SJSA1 (cell line): ENCODE measurements at regions not wholly inside any gene's neighbourhood (a gene's known extent, or its start where the extent isn't known, plus 50 kb on each side); places are given as distances from the start of the nearest gene placed in this dataset.

ENCODE experiments used
- DNase-seq, 2 experiments: peaks; one replicate each; pipeline ENCODE4 v3.0.0-alpha.2; 2015 to 2020; ENCODE audit warnings: low spot score in 2 of 2, low read depth in 1 of 2
- H3K27ac ChIP-seq: fragments of 250-450 bp; sonication (Bioruptor Pico); 2 replicates; pipeline ENCODE4 v1.5.1; 2020; ENCODE audit warnings: mild to moderate bottlenecking, moderate library complexity
- H3K27me3 ChIP-seq: fragments of 250-450 bp; sonication (Bioruptor Pico); replicated peaks from 2 replicates; pipeline ENCODE4 v1.5.1; 2020; ENCODE audit warnings: mild to moderate bottlenecking, moderate library complexity
- H3K36me3 ChIP-seq: fragments of 250-450 bp; sonication (Bioruptor Pico); 2 replicates; pipeline ENCODE4 v1.5.1; 2020; ENCODE audit warnings: mild to moderate bottlenecking
- H3K4me1 ChIP-seq: fragments of 250-450 bp; sonication (Bioruptor Pico); replicated peaks from 2 replicates; pipeline ENCODE4 v1.6.1; 2021; ENCODE audit warnings: mild to moderate bottlenecking
- H3K4me3 ChIP-seq: fragments of 250-450 bp; sonication (Bioruptor Pico); 2 replicates; pipeline ENCODE4 v1.5.1; 2020; ENCODE audit warnings: mild to moderate bottlenecking
- H3K9me3 ChIP-seq: fragments of 250-450 bp; sonication (Bioruptor Pico); replicated peaks from 2 replicates; pipeline ENCODE4 v1.5.1; 2020; ENCODE audit warnings: mild to moderate bottlenecking

DNA sequence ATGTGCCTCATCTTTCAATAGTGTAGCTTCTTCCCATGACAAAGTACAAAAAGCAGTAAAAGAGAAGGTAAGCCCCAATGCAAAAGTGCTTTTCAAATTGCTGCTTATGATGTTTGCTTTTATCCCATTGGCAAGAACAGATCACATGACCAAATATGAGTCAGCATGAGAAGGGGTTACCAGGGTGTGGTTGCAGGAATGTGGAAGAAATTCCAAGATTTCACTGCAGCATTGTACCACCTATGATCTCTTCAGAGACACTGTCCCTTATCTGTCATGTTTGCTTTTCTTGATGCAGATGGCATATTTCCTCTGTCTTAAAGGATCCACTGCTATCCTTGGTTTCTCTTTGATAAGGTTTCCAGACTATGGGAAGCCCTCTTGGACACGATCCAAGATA, 1006.9 kb upstream of the PRMT6 start:
- no peaks in the 10 kb centered on the region for H3K27me3 ChIP-seq
- no peaks in the 10 kb centered on the region for H3K4me1 ChIP-seq
- H3K9me3 ChIP-seq, result no peaks in the 10 kb centered on the region; the same call in none of the 2 replicates
- H3K36me3 ChIP-seq, result no peaks in the 10 kb centered on the region
- no peak for DNase-seq
- no peak overlapping the region for H3K4me3 ChIP-seq
- H3K27ac ChIP-seq, result no peak overlapping the region

DNA sequence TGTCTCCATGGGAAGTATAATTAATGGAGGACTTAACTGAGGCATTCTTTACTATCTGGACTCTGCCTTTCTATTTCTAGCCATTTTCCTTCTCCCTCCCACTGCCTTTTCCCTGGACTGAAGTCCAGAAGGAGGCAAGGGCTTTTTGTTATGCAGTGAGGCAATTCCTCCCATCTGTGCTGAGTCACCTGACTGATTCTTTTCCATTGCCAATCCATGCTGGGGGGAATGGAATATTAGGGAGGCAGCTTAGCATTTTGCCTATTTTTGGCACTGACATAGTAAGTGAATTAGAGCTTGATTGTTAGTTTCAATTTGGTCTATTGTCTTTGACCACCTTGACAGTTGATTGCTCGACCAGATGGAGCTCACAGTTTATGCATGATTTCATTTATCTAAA, 1000.6 kb upstream of the PRMT6 start:
- H3K4me1 ChIP-seq, result no peaks in the 10 kb centered on the region
- DNase-seq, result no peak
- no peaks in the 10 kb centered on the region; the same call in 1 of the 2 replicates for H3K9me3 ChIP-seq
- H3K27me3 ChIP-seq, result no peaks in the 10 kb centered on the region
- no peak overlapping the region for H3K27ac ChIP-seq
- H3K36me3 ChIP-seq, result no peaks in the 10 kb centered on the region
- H3K4me3 ChIP-seq, result no peak overlapping the region

DNA sequence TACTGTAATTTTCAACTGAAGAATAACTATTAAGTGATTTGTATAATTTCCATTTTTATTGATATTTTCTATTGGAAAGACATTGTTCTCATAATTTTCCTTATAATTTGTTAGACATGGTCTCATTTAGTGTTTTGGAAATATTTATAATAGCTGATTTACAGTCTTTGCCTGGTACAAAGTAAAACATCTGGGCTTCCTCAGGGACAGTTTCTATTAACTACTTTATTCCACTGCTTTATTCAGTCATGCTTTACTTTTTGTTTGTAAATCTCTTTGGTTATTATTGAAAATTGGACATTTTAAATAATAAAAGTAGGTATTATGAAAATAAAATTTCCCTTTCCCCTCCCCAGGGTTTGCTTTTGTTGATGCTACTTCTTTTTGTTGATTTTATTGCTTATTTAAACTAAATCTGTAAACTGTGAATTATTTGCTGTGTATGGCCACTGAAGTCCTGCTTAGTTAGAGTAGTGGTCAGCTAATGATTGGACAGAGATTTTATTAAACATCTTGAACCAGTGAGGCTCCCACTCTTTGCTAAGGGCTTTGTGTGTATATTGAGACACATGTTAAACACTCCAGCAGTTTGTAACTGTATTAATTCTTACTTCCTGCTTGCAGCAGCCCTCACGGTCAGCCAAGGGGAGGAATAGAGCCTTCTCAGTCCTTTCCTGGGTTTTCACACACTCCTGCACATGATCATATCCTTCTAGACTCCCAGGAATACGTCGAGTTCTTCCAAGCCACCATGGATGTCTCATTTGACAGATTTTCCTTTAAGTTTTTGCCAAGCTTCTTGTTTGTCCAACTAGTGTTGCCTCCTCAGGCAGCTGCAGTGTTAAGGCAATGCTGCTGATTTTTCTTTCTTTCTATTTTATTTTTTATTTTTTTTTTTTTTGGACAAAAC, 994.6 kb upstream of the PRMT6 start:
- DNase-seq, result no peak
- Histone ChIP-seq H3K9me3 (no peaks in the 10 kb centered on the region), H3K27ac (no peak overlapping the region), H3K4me3 (no peak overlapping the region), H3K36me3 (no peaks in the 10 kb centered on the region), H3K4me1 (no peaks in the 10 kb centered on the region), H3K27me3 (no peaks in the 10 kb centered on the region)

DNA sequence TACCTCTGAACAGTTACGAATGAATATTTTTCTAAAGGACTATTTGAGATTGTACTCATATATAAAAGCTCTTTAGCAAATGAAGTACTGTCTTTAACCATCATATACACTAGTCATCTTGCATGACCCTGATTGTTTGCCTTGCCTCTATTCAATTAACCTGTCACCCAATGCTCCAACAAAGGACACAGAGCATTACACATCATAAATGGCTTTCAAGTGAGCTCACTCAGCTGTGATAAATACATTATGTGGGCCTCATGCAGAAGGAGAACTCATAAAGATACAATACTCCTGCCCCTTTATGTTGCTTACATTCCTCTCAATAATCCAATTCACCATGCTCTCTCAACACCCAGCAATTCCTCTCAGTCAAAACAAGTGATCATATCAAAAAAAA, 993.0 kb upstream of the PRMT6 start:
- Histone ChIP-seq H3K4me3 (no peak overlapping the region), H3K27me3 (no peaks in the 10 kb centered on the region), H3K9me3 (no peaks in the 10 kb centered on the region), H3K4me1 (no peaks in the 10 kb centered on the region), H3K36me3 (no peaks in the 10 kb centered on the region), H3K27ac (no peak overlapping the region)
- no peak for DNase-seq

DNA sequence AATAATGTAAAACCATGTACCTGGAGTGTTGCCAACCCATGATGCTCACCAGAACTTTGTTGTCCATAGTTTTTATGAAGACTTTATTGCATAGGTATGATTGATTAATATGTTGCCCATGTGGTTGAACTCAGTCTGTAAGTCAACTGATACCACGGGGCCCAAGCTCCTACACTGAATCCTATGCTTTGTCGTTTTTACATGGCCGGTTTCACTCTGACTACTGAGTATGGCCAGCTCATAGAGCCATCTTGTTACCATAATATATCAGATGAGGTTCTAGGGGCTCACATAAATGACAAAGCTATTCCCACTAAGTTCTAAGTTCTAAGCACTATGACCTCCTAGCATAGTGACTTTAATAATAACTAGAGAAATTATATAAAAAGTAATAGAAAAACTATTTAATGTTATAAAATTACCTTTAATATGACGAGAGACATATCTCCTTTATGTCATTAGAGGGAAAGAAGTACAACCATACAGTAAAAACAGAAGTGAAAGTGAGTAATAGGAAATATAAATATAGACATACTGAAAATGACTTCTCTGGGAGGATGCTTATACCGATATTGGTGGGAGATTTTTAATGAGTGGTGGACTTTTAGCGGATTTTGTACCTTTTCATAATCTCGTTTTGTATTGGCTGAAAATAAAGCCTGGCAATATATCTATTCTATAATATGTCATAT, 983.4 kb upstream of the PRMT6 start:
- Histone ChIP-seq H3K27ac (no peak overlapping the region), H3K36me3 (no peaks in the 10 kb centered on the region), H3K4me3 (no peak overlapping the region), H3K4me1 (no peaks in the 10 kb centered on the region), H3K9me3 (peaks cover 4% of the 10 kb centered on the region; the same call in 1 of the 2 replicates), H3K27me3 (no peaks in the 10 kb centered on the region)
- DNase-seq, result no peak

DNA sequence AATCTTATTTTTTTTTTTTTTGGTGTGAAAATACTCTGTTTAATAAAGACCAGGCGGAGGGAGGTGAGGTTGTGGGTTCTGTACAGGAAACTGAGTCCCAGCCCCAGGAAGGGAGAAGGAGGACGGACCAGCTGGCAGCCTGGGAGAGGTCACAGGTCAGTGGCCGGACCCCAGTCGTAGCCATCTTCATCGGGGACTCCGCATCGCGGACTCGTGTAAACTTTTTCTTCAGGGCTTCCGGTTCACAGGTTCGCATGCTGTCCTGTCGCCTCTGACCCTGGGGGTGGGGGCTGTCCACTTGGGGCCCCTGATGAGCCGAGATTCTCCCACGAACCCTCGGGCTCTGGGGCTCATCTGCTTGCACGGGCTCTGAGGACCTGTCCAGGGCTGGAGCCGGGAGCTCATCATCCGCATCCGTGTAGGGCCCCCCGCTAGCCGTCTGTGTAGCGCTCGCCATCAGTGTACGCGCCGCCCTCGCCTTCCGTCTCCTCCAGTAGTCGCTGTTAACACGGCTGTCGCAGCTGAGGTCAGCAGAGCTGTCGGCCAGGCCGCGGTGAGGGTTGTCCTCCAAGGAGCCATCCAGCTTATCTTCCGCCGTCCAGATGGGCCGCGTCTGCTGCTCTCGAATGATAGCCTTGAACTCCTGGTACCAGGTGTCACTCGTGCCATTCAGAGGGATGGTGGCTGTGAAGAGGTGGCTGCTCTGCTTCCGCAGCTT, 975.7 kb upstream of the PRMT6 start:
- no peak overlapping the region for H3K4me3 ChIP-seq
- no peaks in the 10 kb centered on the region for H3K36me3 ChIP-seq
- no peak for DNase-seq
- no peaks in the 10 kb centered on the region for H3K27me3 ChIP-seq
- no peak overlapping the region for H3K27ac ChIP-seq
- no peaks in the 10 kb centered on the region for H3K9me3 ChIP-seq
- no peaks in the 10 kb centered on the region for H3K4me1 ChIP-seq

DNA sequence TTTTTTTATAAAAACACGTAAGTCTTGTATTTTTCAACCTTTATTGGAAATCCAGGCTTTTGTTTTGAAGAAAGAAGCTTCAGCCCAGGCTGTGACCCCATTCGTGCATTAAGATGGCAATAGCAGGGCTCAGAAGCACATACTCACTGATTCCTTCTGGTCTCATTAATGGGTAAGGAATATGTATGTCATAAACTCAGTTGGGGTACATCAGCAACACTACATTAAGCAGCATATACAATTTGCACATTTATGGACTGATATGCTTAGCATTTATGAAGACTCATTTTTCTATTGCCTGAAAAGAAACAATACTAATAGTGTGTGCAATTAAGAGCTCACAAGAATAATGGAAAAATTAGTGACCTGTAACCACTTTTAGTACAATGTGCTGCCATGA, 945.4 kb upstream of the PRMT6 start:
- no peaks in the 10 kb centered on the region for H3K4me1 ChIP-seq
- no peak overlapping the region for H3K27ac ChIP-seq
- H3K4me3 ChIP-seq, result no peak overlapping the region
- H3K9me3 ChIP-seq, result no peaks in the 10 kb centered on the region
- no peak for DNase-seq
- H3K36me3 ChIP-seq, result no peaks in the 10 kb centered on the region
- H3K27me3 ChIP-seq, result no peaks in the 10 kb centered on the region

DNA sequence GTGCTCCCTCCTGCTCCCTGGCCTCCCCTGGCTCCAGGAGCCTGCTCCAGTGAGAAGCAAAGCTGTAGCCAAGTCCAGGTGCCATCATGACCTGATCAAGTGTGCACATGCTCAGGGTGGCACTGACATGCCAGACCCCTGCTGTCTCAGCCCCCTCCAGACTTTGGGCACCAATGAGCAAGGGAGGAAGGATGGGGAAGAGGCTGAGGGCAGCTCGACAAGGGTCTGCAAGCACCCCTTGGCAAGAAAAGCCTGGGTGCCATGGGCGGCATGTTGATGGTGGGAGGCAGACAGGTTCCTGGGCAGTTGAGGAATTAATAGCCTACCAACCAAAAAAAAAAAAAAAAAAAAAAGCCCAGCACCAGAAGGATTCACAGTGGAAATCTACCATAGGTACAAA, 942.6 kb upstream of the PRMT6 start:
- no peaks in the 10 kb centered on the region for H3K4me1 ChIP-seq
- no peaks in the 10 kb centered on the region; the same call in none of the 2 replicates for H3K9me3 ChIP-seq
- H3K36me3 ChIP-seq, result no peaks in the 10 kb centered on the region
- H3K27me3 ChIP-seq, result no peaks in the 10 kb centered on the region
- DNase-seq, result no peak
- H3K27ac ChIP-seq, result no peak overlapping the region
- H3K4me3 ChIP-seq, result no peak overlapping the region

DNA sequence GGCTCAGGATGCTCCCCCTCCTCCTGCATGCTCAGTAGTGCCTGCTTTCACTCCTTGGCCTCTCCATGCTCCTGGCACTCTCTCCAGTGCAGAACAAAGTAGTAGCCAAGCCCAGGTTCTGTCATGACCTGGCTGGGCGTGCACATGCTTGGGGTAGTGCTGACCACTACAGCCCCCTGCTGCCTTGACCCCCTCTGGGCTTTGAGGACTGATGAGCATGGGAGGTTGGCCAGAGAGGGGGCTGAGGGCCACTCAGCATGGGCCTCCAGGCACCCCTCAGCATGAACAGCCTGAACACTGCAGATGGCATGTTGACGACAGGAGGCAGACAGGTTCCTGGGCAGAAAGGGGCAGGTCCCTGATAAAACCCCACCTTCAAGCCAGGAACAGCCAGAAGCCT, 935.7 kb upstream of the PRMT6 start:
- DNase-seq, result no peak
- H3K4me1 ChIP-seq, result no peaks in the 10 kb centered on the region
- no peak overlapping the region for H3K4me3 ChIP-seq
- H3K9me3 ChIP-seq, result peaks cover 6% of the 10 kb centered on the region
- no peaks in the 10 kb centered on the region for H3K36me3 ChIP-seq
- no peaks in the 10 kb centered on the region for H3K27me3 ChIP-seq
- H3K27ac ChIP-seq, result no peak overlapping the region

DNA sequence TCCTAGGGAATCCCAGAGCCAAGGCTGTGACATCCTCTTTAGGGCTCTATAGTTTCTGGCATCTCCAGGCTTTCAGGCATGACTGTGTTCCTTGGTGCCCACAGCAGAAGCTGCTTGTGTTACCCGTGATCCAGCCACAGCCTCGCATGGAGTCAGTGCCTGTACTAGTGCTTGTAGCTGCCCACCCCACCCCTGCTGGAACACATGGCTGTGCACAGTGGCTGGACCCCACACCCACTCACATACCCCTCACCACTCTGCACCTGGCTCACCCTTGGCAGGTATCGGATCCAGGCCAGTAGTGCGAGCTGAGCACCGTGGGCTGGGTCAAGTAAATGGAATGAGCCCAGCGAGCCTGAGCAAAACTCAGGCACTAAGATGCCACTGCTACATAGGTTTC, 934.7 kb upstream of the PRMT6 start:
- Histone ChIP-seq H3K27ac (no peak overlapping the region), H3K27me3 (no peaks in the 10 kb centered on the region)

DNA sequence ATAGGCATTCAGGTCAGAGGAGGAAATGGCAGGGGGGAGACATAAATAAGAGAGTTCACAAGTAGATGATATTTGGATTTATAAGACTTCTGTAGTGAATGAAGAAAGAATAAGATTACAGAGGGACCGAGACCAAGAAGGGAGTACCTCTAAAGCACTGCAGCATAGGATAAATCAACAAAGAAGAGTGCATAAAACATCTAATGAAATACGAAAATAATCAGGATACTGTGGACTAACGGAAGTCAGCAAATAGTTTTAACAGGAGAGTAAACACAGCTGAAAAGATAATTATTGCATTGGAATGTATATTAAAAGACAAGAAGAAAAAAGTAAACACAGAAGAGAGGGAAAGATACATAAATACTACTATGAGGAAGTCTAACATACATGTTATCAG, 921.9 kb upstream of the PRMT6 start:
- Histone ChIP-seq H3K36me3 (no peaks in the 10 kb centered on the region), H3K9me3 (0 out of 2 replicates have a peak, but pooled peaks cover 4% of the 10 kb centered on the region), H3K4me1 (no peaks in the 10 kb centered on the region), H3K4me3 (no peak overlapping the region), H3K27ac (no peak overlapping the region), H3K27me3 (no peaks in the 10 kb centered on the region)
- no peak for DNase-seq

More for the DNA sequence above, 934.7 kb upstream of the PRMT6 start:
- Histone ChIP-seq H3K9me3 (peaks cover 6% of the 10 kb centered on the region; the same call in 1 of the 2 replicates), H3K4me1 (no peaks in the 10 kb centered on the region), H3K36me3 (no peaks in the 10 kb centered on the region), H3K4me3 (no peak overlapping the region)
- DNase-seq, result no peak

DNA sequence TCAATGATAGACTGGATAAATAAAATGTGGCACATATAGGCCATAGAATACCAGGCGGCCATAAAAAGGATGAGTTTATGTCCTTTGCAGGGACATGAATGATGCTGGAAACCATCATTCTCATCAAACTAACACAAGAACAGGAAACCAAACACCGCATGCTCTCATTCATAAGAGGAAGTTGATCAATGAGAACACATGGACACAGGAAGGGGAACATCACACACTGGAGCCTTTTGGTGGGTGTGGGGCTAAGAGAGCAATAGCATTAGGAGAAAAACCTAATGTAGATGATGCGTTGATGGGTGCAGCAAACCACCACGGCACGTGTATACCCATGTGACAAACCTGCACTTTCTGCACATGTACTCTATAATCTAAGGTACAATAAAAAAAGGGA, 883.4 kb upstream of the PRMT6 start:
- H3K36me3 ChIP-seq, result no peaks in the 10 kb centered on the region
- H3K4me3 ChIP-seq, result no peak overlapping the region
- H3K4me1 ChIP-seq, result no peaks in the 10 kb centered on the region
- no peak for DNase-seq
- H3K27ac ChIP-seq, result no peak overlapping the region
- peaks cover 11% of the 10 kb centered on the region for H3K9me3 ChIP-seq
- no peaks in the 10 kb centered on the region for H3K27me3 ChIP-seq

DNA sequence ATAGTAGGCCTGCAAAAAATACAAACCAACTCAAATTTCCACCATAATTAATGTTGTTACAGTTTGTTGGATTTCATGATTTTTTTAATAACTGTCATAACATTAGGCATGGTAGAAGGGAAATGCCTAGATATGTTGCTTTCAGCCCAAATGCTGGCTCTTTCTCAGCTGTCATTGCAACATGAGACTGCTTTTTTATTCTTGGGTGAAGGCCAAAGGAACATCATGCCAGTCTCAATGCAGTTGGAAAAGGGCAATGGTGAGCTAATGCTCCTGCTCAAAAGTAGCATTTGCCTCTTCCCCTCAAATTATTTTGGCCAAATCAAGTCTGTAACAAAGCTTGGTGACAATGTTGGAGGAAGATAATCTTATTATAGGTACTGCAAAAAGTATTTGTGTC, 877.7 kb upstream of the PRMT6 start:
- DNase-seq, result no peak
- Histone ChIP-seq H3K27ac (no peak overlapping the region), H3K36me3 (no peaks in the 10 kb centered on the region), H3K4me3 (no peak overlapping the region), H3K4me1 (no peaks in the 10 kb centered on the region), H3K27me3 (no peaks in the 10 kb centered on the region), H3K9me3 (peaks cover 21% of the 10 kb centered on the region)

DNA sequence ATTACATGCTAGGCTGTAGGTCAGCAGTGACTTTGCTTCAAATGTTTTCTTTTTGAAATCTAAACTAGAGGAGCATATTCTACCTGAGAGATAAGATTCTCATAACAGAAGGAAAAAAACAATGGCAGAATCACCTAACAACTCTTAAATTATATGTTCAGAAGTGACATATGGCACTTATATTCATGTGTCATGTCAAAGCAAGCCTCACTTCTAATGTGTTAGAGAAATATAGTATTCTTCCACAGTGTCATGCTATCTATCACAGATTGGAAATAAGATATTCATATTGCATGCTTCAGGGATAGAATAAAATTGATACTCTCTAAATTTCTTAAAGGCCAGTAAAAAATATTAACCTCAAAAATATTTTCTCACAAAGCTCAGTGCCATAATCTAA, 874.6 kb upstream of the PRMT6 start:
- Histone ChIP-seq H3K9me3 (peaks cover 10% of the 10 kb centered on the region), H3K4me1 (no peaks in the 10 kb centered on the region), H3K27ac (no peak overlapping the region), H3K27me3 (no peaks in the 10 kb centered on the region), H3K36me3 (no peaks in the 10 kb centered on the region), H3K4me3 (no peak overlapping the region)
- DNase-seq, result no peak
